ENCODE measurements at regions not wholly inside any gene's neighbourhood (a gene's known extent, or its start where the extent isn't known, plus 50 kb on each side); places are given as distances from the start of the nearest gene placed in this dataset.

DNA sequence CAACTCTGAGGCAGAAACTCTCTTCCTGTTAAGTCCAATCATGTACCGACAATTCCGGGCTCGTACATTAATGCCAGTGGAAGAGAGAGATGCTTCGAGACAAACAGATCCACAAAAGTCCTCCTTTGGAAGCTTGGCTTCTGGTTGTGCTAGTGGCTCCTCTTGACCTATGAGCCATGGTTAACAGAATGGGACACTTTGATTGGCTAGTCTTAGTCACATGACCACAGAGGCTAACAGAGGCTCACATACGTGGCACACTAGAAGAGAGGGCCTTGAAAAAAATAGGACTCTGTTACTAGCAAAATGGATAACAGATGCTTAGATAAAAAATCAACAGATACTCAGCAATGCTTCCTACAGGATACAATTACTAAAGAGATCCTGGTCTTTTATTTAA is 1211.9 kb upstream of the GYPC start:
- Histone ChIP-seq H4K20me1 (ENCODE audit: insufficient read depth, low read length) (no peaks in the 10 kb centered on the region), H3K79me2 (ENCODE audit: insufficient read depth, low read length) (no peaks in the 10 kb centered on the region), H2AFZ (ENCODE audit: insufficient read depth, low read depth, low read length, poor library complexity, severe bottlenecking) (no peak overlapping the region), H3K36me3 (replicated peaks in 1 of 2; ENCODE audit: control insufficient read depth in 1 of 2, insufficient read depth in 2 of 2, low read length in 2 of 2) (no peaks in the 10 kb centered on the region), H3K27ac (ENCODE audit: low read depth in 1 of 2, low read length in 2 of 2) (no peak overlapping the region), H3K9ac (ENCODE audit: insufficient read depth, low read length, poor library complexity, severe bottlenecking) (no peak overlapping the region), H3K27me3 (ENCODE audit: control insufficient read depth in 2 of 2, insufficient read depth in 2 of 2, low read length in 2 of 2) (no peaks in the 10 kb centered on the region), H3K4me3 (replicated peaks in 1 of 3; ENCODE audit: low read depth in 2 of 3, low read length in 3 of 3) (no peak overlapping the region), H3K4me1 (ENCODE audit: control insufficient read depth in 1 of 2, insufficient read depth in 2 of 2, low read length in 2 of 2) (no peaks in the 10 kb centered on the region), H3K9me3 (replicated peaks in 1 of 2; ENCODE audit: control insufficient read depth in 1 of 2, insufficient read depth in 1 of 2, low read length in 2 of 2) (peaks cover 3% of the 10 kb centered on the region in 2 donors), H3K4me2 (replicated peaks; ENCODE audit: extremely low read depth, low read length, poor library complexity, severe bottlenecking) (no peak overlapping the region)
- no peak overlapping the region for H3K4me3 Mint-ChIP-seq
- H3K9me3 Mint-ChIP-seq = peaks cover 0 to 6% (median 2%) of the 10 kb centered on the region in 7 donors
- WGBS (ENCODE audit: insufficient coverage) = 80% methylated on average over 1 of the region's 5 CpGs
- H3K27me3 Mint-ChIP-seq (ENCODE audit: low read depth in 3 of 3) = no peaks in the 10 kb centered on the region
- H3K4me1 Mint-ChIP-seq = no peaks in the 10 kb centered on the region
- intact Hi-C loops (cut with micrococcal nuclease) = no loop called here
- H3K36me3 Mint-ChIP-seq = no peaks in the 10 kb centered on the region
- no peak overlapping the region for H3K27ac Mint-ChIP-seq
- DNase-seq = no peak
- TF ChIP-seq, protein P1, sequence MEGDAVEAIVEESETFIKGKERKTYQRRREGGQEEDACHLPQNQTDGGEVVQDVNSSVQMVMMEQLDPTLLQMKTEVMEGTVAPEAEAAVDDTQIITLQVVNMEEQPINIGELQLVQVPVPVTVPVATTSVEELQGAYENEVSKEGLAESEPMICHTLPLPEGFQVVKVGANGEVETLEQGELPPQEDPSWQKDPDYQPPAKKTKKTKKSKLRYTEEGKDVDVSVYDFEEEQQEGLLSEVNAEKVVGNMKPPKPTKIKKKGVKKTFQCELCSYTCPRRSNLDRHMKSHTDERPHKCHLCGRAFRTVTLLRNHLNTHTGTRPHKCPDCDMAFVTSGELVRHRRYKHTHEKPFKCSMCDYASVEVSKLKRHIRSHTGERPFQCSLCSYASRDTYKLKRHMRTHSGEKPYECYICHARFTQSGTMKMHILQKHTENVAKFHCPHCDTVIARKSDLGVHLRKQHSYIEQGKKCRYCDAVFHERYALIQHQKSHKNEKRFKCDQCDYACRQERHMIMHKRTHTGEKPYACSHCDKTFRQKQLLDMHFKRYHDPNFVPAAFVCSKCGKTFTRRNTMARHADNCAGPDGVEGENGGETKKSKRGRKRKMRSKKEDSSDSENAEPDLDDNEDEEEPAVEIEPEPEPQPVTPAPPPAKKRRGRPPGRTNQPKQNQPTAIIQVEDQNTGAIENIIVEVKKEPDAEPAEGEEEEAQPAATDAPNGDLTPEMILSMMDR (IDR thresholded peaks at IDR 0.05) = no peak

DNA sequence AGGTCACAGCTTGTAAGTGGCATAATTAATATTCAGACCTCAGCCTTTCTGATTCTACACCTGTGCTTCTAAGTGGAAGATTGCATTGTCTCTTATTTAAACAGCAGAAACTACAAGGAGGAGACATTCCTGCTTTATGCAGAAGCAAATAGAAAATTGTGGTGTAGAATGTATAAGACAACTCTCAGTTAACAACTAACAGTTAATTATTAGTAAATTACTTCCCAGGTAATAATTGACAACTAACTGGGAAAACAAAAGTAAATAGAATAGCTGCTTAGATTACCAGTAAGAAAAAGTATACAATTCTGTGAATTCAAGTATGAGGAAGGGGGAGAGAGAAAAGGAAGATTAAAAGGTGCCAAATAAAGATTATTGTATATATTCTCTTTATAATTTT is 1210.5 kb upstream of the GYPC start:
- Mint-ChIP-seq H3K4me3 (no peak overlapping the region), H3K27me3 (ENCODE audit: low read depth in 3 of 3) (no peaks in the 10 kb centered on the region), H3K9me3 (peaks cover 0 to 6% (median 2%) of the 10 kb centered on the region in 7 donors)

More for the DNA sequence above, 1210.5 kb upstream of the GYPC start:
- Histone ChIP-seq H3K4me1 (ENCODE audit: control insufficient read depth in 1 of 2, insufficient read depth in 2 of 2, low read length in 2 of 2) (no peaks in the 10 kb centered on the region), H3K27me3 (ENCODE audit: control insufficient read depth in 2 of 2, insufficient read depth in 2 of 2, low read length in 2 of 2) (no peaks in the 10 kb centered on the region), H3K9me3 (replicated peaks in 1 of 2; ENCODE audit: control insufficient read depth in 1 of 2, insufficient read depth in 1 of 2, low read length in 2 of 2) (peaks cover 3% of the 10 kb centered on the region in 2 donors), H3K36me3 (replicated peaks in 1 of 2; ENCODE audit: control insufficient read depth in 1 of 2, insufficient read depth in 2 of 2, low read length in 2 of 2) (no peaks in the 10 kb centered on the region), H3K9ac (ENCODE audit: insufficient read depth, low read length, poor library complexity, severe bottlenecking) (no peak overlapping the region), H3K79me2 (ENCODE audit: insufficient read depth, low read length) (no peaks in the 10 kb centered on the region), H3K27ac (ENCODE audit: low read depth in 1 of 2, low read length in 2 of 2) (no peak overlapping the region), H3K4me2 (replicated peaks; ENCODE audit: extremely low read depth, low read length, poor library complexity, severe bottlenecking) (no peak overlapping the region), H3K4me3 (replicated peaks in 1 of 3; ENCODE audit: low read depth in 2 of 3, low read length in 3 of 3) (no peak overlapping the region), H2AFZ (ENCODE audit: insufficient read depth, low read depth, low read length, poor library complexity, severe bottlenecking) (no peak overlapping the region), H4K20me1 (ENCODE audit: insufficient read depth, low read length) (no peaks in the 10 kb centered on the region)
- no peak overlapping the region for H3K27ac Mint-ChIP-seq
- intact Hi-C loops (cut with micrococcal nuclease) = no loop called here
- DNase-seq = no peak
- H3K4me1 Mint-ChIP-seq = no peaks in the 10 kb centered on the region
- H3K36me3 Mint-ChIP-seq = no peaks in the 10 kb centered on the region
- TF ChIP-seq, protein P1 (IDR thresholded peaks at IDR 0.05) = no peak
